ENCODE measurements at regions not wholly inside any gene's neighbourhood (a gene's known extent, or its start where the extent isn't known, plus 50 kb on each side); places are given as distances from the start of the nearest gene placed in this dataset.

DNA sequence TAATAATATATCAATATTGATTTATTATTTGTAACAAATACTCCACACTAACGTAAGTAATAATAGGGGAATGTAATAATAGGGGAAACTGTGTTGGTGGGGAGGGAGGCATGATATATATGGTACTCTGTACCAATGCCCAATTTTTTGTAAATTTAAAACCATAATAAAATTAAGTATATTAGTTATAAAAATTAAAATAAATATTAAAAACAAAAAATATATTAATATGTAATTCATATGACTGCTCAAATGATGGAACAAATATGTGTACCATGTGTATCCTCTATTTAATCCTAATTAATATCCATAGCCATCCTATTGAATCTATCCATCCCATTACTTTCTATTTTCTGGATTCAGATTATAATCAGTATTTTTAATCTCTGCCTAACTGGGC is 578.0 kb downstream of the KCNA4 start:
- Histone ChIP-seq H3K9me3 (ENCODE audit: control insufficient read depth in 3 of 3, low read length in 3 of 3) (no peaks in the 10 kb centered on the region), H3K27ac (ENCODE audit: low read depth, low read length) (no peak overlapping the region)

DNA sequence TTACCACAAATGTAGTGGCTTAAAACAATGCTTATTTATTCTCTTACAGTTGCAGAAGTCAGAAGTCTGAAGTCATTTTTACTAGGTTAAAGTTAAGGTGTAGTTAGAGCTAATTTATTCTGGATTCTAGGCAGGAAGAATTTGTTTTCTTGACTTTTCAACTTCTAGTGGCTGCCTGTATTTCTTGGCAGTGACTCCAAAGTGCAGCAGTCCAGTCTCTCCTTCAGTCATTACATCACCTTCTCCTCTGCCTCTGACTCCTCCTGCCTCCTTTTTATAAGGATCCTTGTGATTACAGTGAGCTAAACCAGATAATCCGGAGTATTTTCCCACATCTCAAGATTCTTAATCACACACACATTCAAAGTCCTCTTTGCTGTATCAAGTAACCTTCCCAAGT is 581.4 kb downstream of the KCNA4 start:
- H3K9me3 ChIP-seq (ENCODE audit: control insufficient read depth in 3 of 3, low read length in 3 of 3): no peaks in the 10 kb centered on the region
- no peaks in the 10 kb centered on the region for H3K27me3 ChIP-seq (ENCODE audit: control insufficient read depth in 3 of 3, insufficient read depth in 3 of 3, low read length in 3 of 3)
- H3K9ac ChIP-seq (ENCODE audit: low read depth in 1 of 3, low read length in 3 of 3): no peak overlapping the region
- H3K4me1 ChIP-seq (ENCODE audit: control insufficient read depth in 3 of 3, insufficient read depth in 3 of 3, low read length in 3 of 3): no peaks in the 10 kb centered on the region
- no peak overlapping the region for H3K27ac ChIP-seq (ENCODE audit: low read depth, low read length)
- H3K4me3 ChIP-seq (ENCODE audit: low read length in 3 of 3): no peak overlapping the region
- no peaks in the 10 kb centered on the region for H3K36me3 ChIP-seq (ENCODE audit: control insufficient read depth in 3 of 3, insufficient read depth in 3 of 3, low read length in 3 of 3)

More for the DNA sequence above, 578.0 kb downstream of the KCNA4 start:
- Histone ChIP-seq H3K36me3 (ENCODE audit: control insufficient read depth in 3 of 3, insufficient read depth in 3 of 3, low read length in 3 of 3) (no peaks in the 10 kb centered on the region), H3K4me3 (ENCODE audit: low read length in 3 of 3) (no peak overlapping the region), H3K4me1 (ENCODE audit: control insufficient read depth in 3 of 3, insufficient read depth in 3 of 3, low read length in 3 of 3) (no peaks in the 10 kb centered on the region), H3K9ac (ENCODE audit: low read depth in 1 of 3, low read length in 3 of 3) (no peak overlapping the region), H3K27me3 (ENCODE audit: control insufficient read depth in 3 of 3, insufficient read depth in 3 of 3, low read length in 3 of 3) (no peaks in the 10 kb centered on the region)

DNA sequence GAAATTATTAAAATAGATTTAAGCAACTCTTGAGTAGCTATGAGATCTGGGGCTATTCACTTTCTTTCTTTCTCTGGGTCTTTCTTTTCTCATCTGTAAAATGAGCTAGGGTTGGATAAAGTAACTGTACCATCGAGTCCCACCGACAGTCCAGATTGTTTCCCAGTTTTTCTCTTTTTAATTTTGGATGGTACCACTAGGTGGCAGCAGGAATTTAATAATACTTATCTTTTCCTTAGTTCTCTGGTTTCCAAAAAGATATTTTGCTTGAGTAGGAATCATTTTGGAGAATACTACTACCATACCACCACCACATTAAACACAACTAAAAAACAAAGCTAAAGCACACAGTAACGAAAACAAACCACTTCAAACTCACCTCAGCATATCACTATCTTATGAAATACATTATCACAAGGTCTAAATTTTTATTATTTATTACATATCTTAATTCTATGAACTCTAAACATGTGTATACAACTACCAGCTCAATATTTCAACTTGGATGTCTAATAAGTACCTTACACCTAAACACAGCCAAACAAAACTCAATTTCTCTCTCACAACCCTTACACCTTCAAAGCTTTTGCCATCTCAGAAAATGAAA is 584.0 kb downstream of the KCNA4 start:
- no peak overlapping the region for H3K4me3 ChIP-seq (ENCODE audit: low read length in 3 of 3)
- H3K4me1 ChIP-seq (ENCODE audit: control insufficient read depth in 3 of 3, insufficient read depth in 3 of 3, low read length in 3 of 3): no peaks in the 10 kb centered on the region
- H3K36me3 ChIP-seq (ENCODE audit: control insufficient read depth in 3 of 3, insufficient read depth in 3 of 3, low read length in 3 of 3): no peaks in the 10 kb centered on the region
- H3K9me3 ChIP-seq (ENCODE audit: control insufficient read depth in 3 of 3, low read length in 3 of 3): no peaks in the 10 kb centered on the region
- H3K27me3 ChIP-seq (ENCODE audit: control insufficient read depth in 3 of 3, insufficient read depth in 3 of 3, low read length in 3 of 3): no peaks in the 10 kb centered on the region
- no peak overlapping the region for H3K9ac ChIP-seq (ENCODE audit: low read depth in 1 of 3, low read length in 3 of 3)
- H3K27ac ChIP-seq (ENCODE audit: low read depth, low read length): no peak overlapping the region

DNA sequence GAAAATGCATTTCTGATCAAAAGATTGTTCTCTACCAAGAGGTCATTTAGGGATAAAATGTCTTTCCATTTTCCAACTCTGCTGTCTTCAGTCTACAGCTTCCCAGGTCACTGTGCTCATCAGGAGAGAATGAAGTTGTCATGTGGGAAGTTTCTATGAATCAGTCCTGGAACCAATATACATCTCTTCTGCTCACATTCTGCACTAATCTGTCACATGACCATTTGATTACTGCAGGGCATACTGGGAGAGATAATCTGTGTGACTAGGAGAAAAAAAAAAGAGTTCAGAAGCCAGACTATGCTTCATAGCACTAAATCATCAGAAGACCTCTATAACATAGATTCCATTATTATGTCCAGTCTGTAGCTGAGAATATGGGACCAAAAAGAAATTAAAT is 611.5 kb downstream of the KCNA4 start:
- H3K27me3 ChIP-seq (ENCODE audit: control insufficient read depth in 3 of 3, insufficient read depth in 3 of 3, low read length in 3 of 3): no peaks in the 10 kb centered on the region
- H3K9me3 ChIP-seq (ENCODE audit: control insufficient read depth in 3 of 3, low read length in 3 of 3): no peaks in the 10 kb centered on the region
- H3K4me1 ChIP-seq (ENCODE audit: control insufficient read depth in 3 of 3, insufficient read depth in 3 of 3, low read length in 3 of 3): no peaks in the 10 kb centered on the region
- no peak overlapping the region for H3K4me3 ChIP-seq (ENCODE audit: low read length in 3 of 3)
- H3K9ac ChIP-seq (ENCODE audit: low read depth in 1 of 3, low read length in 3 of 3): no peak overlapping the region
- H3K36me3 ChIP-seq (ENCODE audit: control insufficient read depth in 3 of 3, insufficient read depth in 3 of 3, low read length in 3 of 3): no peaks in the 10 kb centered on the region
- H3K27ac ChIP-seq (ENCODE audit: low read depth, low read length): no peak overlapping the region

DNA sequence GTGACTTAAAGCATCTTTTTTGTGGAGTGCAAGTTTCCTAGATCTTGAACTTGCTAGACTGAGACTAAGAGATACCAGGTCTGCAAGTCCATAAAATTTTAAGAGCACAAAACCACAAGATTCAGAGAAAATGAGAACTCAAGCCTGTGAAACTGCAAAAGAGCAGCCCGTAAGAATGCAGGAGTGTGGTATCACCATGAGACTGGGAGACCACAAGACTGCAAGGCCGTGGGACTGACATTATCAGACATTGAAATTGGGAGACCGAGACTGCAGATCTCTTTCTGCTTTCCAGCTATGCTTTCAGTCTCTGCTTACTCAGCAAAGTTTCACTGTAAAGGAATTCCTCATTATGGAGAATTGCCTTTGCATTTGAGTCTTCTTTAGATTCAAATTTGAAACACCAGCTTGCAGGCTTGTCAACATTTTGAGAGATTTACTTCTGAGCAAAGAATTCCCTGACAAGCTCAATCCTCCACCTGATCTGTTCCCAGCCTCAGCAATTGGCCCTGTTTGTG is 621.2 kb downstream of the KCNA4 start:
- Histone ChIP-seq H3K9me3 (ENCODE audit: control insufficient read depth in 3 of 3, low read length in 3 of 3) (no peaks in the 10 kb centered on the region), H3K4me1 (ENCODE audit: control insufficient read depth in 3 of 3, insufficient read depth in 3 of 3, low read length in 3 of 3) (no peaks in the 10 kb centered on the region), H3K4me3 (ENCODE audit: low read length in 3 of 3) (no peak overlapping the region), H3K9ac (ENCODE audit: low read depth in 1 of 3, low read length in 3 of 3) (no peak overlapping the region), H3K27ac (ENCODE audit: low read depth, low read length) (no peak overlapping the region), H3K36me3 (ENCODE audit: control insufficient read depth in 3 of 3, insufficient read depth in 3 of 3, low read length in 3 of 3) (no peaks in the 10 kb centered on the region), H3K27me3 (ENCODE audit: control insufficient read depth in 3 of 3, insufficient read depth in 3 of 3, low read length in 3 of 3) (no peaks in the 10 kb centered on the region)

DNA sequence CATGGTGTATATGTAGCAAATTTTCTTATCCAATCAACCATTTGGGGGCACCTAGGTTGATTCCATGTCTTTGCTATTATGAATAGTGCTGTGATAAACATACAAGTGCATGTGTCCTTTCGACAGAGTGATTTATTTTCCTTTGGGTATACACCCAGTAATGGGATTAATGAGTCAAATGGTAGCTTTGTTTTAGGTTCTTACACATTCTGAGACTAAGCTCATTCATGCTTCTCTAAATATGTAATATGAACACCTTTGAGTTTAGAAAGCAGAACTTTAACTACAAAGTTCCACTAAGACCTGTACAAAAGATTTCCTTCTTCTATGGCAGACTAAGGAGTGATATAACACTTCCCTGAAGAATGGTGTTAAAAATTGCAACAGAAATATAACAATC is 627.0 kb downstream of the KCNA4 start:
- no peak overlapping the region for H3K9ac ChIP-seq (ENCODE audit: low read depth in 1 of 3, low read length in 3 of 3)
- H3K27me3 ChIP-seq (ENCODE audit: control insufficient read depth in 3 of 3, insufficient read depth in 3 of 3, low read length in 3 of 3): no peaks in the 10 kb centered on the region
- H3K4me3 ChIP-seq (ENCODE audit: low read length in 3 of 3): no peak overlapping the region
- H3K9me3 ChIP-seq (ENCODE audit: control insufficient read depth in 3 of 3, low read length in 3 of 3): peaks cover 0 to 4% (median 0%) of the 10 kb centered on the region in 3 donors
- no peak overlapping the region for H3K27ac ChIP-seq (ENCODE audit: low read depth, low read length)
- H3K36me3 ChIP-seq (ENCODE audit: control insufficient read depth in 3 of 3, insufficient read depth in 3 of 3, low read length in 3 of 3): no peaks in the 10 kb centered on the region
- H3K4me1 ChIP-seq (ENCODE audit: control insufficient read depth in 3 of 3, insufficient read depth in 3 of 3, low read length in 3 of 3): no peaks in the 10 kb centered on the region

DNA sequence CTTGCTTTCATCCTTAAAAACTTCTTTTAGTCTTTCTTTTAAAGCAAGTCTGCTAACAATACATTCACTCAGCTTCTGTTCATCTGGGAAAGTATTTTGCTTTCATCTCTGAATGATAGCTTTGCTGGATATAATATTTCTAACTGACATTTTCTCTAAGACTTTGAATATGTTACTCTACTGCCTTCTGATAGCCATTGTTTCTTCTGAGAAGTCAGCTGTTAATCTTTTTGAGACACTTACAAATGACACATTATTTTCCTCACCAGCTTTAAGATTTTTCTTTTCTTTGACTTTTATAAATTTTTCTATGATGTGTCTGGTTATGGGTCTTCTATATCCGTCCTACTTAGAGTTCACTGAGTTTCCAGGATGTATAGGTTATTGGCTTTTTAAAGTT is 643.1 kb downstream of the KCNA4 start:
- no peak overlapping the region for H3K27ac ChIP-seq (ENCODE audit: low read depth, low read length)

DNA sequence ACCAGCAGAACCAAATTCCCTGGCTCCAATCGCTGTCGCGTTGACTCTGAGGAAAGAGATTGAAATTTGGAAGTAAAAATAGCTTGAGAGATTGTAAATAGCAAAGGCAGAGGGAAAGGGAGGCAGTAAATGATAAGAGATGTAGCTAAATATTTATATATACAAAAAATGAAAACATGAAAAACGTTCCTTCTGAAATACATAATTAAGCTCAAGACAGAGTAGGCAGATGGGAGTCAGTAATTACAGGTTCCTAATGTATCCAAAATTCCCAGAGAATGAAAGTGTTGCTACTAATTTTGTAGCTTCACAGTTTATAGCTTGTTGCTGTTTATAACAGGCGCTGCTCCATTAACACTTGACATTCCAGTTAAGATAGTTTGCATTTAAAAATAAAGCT is 648.7 kb downstream of the KCNA4 start:
- Histone ChIP-seq H3K4me3 (ENCODE audit: low read length in 3 of 3) (no peak overlapping the region), H3K27me3 (ENCODE audit: control insufficient read depth in 3 of 3, insufficient read depth in 3 of 3, low read length in 3 of 3) (no peaks in the 10 kb centered on the region), H3K9me3 (ENCODE audit: control insufficient read depth in 3 of 3, low read length in 3 of 3) (no peaks in the 10 kb centered on the region), H3K27ac (ENCODE audit: low read depth, low read length) (no peak overlapping the region), H3K9ac (ENCODE audit: low read depth in 1 of 3, low read length in 3 of 3) (no peak overlapping the region), H3K36me3 (ENCODE audit: control insufficient read depth in 3 of 3, insufficient read depth in 3 of 3, low read length in 3 of 3) (no peaks in the 10 kb centered on the region), H3K4me1 (ENCODE audit: control insufficient read depth in 3 of 3, insufficient read depth in 3 of 3, low read length in 3 of 3) (no peaks in the 10 kb centered on the region)

More for the DNA sequence above, 643.1 kb downstream of the KCNA4 start:
- Histone ChIP-seq H3K36me3 (ENCODE audit: control insufficient read depth in 3 of 3, insufficient read depth in 3 of 3, low read length in 3 of 3) (no peaks in the 10 kb centered on the region), H3K4me3 (ENCODE audit: low read length in 3 of 3) (no peak overlapping the region), H3K27me3 (ENCODE audit: control insufficient read depth in 3 of 3, insufficient read depth in 3 of 3, low read length in 3 of 3) (no peaks in the 10 kb centered on the region), H3K9me3 (ENCODE audit: control insufficient read depth in 3 of 3, low read length in 3 of 3) (no peaks in the 10 kb centered on the region), H3K4me1 (ENCODE audit: control insufficient read depth in 3 of 3, insufficient read depth in 3 of 3, low read length in 3 of 3) (no peaks in the 10 kb centered on the region), H3K9ac (ENCODE audit: low read depth in 1 of 3, low read length in 3 of 3) (no peak overlapping the region)

DNA sequence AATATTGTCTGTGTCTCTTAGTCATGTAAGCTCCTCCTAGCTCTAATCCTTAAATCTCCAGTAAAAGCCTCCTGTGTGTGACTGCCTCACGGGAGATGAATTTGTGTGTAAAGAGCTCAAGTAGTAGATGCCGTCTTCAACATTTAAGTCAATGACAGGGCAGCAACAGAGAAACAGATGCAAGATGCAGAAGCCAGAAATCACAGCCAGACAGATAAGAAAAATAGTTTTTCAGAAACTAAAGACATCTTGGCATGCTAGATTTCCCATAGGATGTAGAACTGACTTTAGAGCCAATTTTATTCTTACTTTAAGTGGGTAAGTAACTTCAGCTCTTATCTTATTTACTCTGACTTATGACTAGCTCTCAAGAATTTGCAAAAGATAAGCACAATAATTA is 652.8 kb downstream of the KCNA4 start:
- Histone ChIP-seq H3K9ac (ENCODE audit: low read depth in 1 of 3, low read length in 3 of 3) (no peak overlapping the region), H3K27me3 (ENCODE audit: control insufficient read depth in 3 of 3, insufficient read depth in 3 of 3, low read length in 3 of 3) (no peaks in the 10 kb centered on the region), H3K9me3 (ENCODE audit: control insufficient read depth in 3 of 3, low read length in 3 of 3) (no peaks in the 10 kb centered on the region), H3K36me3 (ENCODE audit: control insufficient read depth in 3 of 3, insufficient read depth in 3 of 3, low read length in 3 of 3) (no peaks in the 10 kb centered on the region), H3K4me1 (ENCODE audit: control insufficient read depth in 3 of 3, insufficient read depth in 3 of 3, low read length in 3 of 3) (no peaks in the 10 kb centered on the region), H3K4me3 (ENCODE audit: low read length in 3 of 3) (no peak overlapping the region), H3K27ac (ENCODE audit: low read depth, low read length) (no peak overlapping the region)

DNA sequence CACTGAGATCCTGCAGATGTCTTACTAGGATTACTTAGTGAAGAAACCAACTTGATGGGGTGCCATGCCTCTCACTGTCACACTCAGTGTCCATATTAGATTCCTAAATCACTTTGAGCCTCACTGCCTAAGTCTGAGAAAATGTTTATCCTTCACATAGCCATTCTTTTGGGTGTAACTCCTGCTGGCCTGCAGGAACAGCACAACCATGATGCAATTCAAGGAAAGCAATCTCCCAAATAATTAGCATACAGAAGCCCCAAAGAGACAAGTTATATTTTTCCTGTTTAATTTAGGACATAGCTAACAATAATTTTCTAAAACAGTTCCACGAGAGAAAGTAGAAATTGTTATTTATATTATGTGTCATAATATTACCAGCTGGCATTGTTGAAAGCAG is 655.5 kb downstream of the KCNA4 start:
- Histone ChIP-seq H3K9me3 (ENCODE audit: control insufficient read depth in 3 of 3, low read length in 3 of 3) (no peaks in the 10 kb centered on the region), H3K4me1 (ENCODE audit: control insufficient read depth in 3 of 3, insufficient read depth in 3 of 3, low read length in 3 of 3) (no peaks in the 10 kb centered on the region), H3K4me3 (ENCODE audit: low read length in 3 of 3) (no peak overlapping the region), H3K27me3 (ENCODE audit: control insufficient read depth in 3 of 3, insufficient read depth in 3 of 3, low read length in 3 of 3) (no peaks in the 10 kb centered on the region), H3K36me3 (ENCODE audit: control insufficient read depth in 3 of 3, insufficient read depth in 3 of 3, low read length in 3 of 3) (no peaks in the 10 kb centered on the region), H3K27ac (ENCODE audit: low read depth, low read length) (no peak overlapping the region), H3K9ac (ENCODE audit: low read depth in 1 of 3, low read length in 3 of 3) (no peak overlapping the region)
